Stimulated activated CD8-positive, alpha-beta memory T cell treated with anti-CD3 and anti-CD28 coated beads, Interleukin-15, amount 100 ng/mL, for 1 hour (primary cell): ENCODE measurements at regions not wholly inside any gene's neighbourhood (a gene's known extent, or its start where the extent isn't known, plus 50 kb on each side); places are given as distances from the start of the nearest gene placed in this dataset.

ENCODE experiments used
- DNase-seq: peaks from one replicate; pipeline ENCODE4 v3.0.0-alpha.2; 2020; ENCODE audit warnings: low read depth

- DNase-seq = no peak
These were observed 631.5 kb upstream of the KLHL29 start for GRCh38 chr2:22753476-22753875.

- no peak for DNase-seq
These were observed 628.5 kb upstream of the KLHL29 start for GRCh38 chr2:22756276-22757043.

DNA sequence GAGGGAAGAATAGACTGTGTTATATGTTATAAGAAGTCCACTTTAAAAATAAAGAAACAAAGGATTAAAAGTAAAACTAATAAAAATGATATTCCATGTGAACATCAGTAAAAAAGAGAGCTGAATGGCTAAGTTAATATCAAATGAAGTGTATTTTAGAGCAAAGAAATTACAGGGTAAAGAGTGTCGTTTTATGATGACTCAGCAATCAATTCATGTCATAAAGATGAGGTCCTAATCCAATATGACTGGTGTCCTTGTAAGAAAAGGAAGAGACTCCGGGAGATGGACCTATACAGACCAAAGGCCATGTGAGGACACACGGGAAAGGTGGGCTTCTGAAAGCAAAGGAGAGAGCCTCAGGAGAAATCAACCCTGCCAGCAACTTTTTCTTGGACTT, 615.5 kb upstream of the KLHL29 start:
- no peak for DNase-seq

DNA sequence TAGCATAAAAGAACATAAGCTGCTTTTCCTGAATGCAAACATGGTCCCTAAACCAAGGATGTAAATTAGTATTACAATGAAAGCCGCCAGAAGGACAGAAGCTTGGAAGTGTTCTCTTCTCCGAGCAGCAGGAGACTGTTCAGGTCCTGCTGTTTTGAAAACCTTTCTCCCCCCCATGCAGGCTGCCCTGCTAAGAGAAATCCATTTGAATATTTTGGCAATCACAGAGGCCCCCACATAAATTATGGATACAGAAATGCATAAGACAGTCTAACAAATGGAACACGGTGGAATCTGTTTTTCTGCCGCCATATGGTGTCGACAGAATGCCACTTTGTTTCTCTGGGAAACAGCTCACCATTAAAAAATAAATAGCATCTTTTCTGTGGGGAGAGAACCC, 600.4 kb upstream of the KLHL29 start:
- DNase-seq = no peak

GRCh38 chr2:22786817-22787216, 598.2 kb upstream of the KLHL29 start:
- no peak for DNase-seq

GRCh38 chr2:22787745-22788144, 597.2 kb upstream of the KLHL29 start:
- DNase-seq = no peak

GRCh38 chr2:22788749-22789327, 596.1 kb upstream of the KLHL29 start:
- no peak for DNase-seq

- no peak for DNase-seq
These were observed 589.6 kb upstream of the KLHL29 start for GRCh38 chr2:22795287-22795866.

DNA sequence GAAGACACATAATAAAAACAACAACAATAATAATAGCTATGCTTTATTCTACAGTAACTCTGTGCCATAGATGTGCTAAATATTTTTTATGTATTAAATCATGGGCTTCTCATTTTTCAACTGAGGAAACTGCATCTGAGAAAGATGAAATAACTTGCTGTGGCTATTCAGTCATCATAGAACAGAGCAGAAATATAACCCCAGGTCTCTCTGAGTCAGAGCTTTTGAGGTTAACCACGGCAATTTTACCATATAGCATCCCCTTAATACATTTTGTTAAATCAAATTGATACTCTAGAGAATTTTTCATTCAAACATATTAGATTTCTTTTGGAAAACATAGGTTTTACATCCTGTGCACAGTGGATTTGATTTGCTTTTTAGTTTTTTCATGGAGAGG, 586.6 kb upstream of the KLHL29 start:
- DNase-seq = no peak

- no peak for DNase-seq
These were observed 584.6 kb upstream of the KLHL29 start for GRCh38 chr2:22800412-22800811.

GRCh38 chr2:22801071-22801470, 583.9 kb upstream of the KLHL29 start:
- no peak for DNase-seq

GRCh38 chr2:22801970-22802369, 583.0 kb upstream of the KLHL29 start:
- no peak for DNase-seq

GRCh38 chr2:22807872-22808271, 577.1 kb upstream of the KLHL29 start:
- no peak for DNase-seq

DNA sequence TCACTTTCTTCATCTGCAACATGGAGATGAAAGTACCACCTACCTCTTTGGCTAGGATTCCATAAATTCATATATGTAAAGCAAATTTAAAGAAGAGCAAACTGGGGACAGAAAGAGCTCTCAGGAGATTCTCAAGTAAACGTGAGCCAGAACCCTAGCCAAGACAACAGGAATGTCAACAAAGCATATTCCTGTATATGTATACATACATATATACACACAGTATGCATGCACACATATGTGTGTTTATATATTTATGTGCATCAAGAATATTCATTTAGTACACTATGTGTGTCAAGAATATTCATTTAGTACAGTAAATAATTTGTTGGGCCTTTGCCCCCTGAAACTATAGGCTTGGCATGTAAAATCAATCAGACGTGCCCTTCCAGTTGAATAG, 574.4 kb upstream of the KLHL29 start:
- no peak for DNase-seq

GRCh38 chr2:22812065-22812680, 572.8 kb upstream of the KLHL29 start:
- DNase-seq = no peak

DNA sequence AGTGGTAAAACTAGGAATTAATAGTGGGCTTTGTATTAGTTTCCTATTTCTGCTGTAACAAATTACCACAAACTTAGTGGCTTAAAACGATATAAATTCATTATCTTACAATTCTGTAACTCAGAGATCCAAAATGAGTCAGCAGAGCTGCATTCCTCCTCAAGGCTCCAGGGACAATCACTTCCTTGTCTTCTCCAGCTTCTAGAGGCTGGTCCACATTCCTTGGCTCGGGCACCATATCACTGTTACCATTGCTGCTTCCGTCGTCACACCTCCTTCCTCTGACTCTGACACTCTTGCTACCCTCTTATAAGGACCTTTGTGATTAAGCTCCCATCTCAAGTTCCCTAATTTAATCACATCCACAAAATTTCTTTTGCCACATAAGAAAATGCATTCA, 567.8 kb upstream of the KLHL29 start:
- DNase-seq = no peak

DNA sequence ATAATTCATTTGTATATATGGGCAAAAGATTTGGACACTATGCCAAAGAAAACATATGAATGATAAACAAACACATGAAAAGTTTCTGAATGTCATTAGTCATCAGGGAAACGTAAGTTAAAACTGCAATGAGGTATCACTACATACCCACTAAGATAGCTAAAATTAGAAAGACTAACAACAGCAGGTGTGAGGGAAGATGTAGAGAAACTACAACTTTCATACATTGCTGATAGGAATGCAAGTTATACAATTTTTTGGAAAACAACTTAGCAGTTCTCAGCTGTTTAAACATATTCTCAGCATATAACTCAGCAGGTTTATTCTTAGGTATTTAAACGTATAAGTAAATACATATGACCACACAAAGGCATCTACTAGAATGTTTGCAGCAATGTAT, 563.5 kb upstream of the KLHL29 start:
- no peak for DNase-seq

- no peak for DNase-seq
These were observed 562.1 kb upstream of the KLHL29 start for GRCh38 chr2:22822835-22823234.

GRCh38 chr2:22824618-22825017, 560.4 kb upstream of the KLHL29 start:
- no peak for DNase-seq

GRCh38 chr2:22826703-22827102, 558.3 kb upstream of the KLHL29 start:
- no peak for DNase-seq

DNA sequence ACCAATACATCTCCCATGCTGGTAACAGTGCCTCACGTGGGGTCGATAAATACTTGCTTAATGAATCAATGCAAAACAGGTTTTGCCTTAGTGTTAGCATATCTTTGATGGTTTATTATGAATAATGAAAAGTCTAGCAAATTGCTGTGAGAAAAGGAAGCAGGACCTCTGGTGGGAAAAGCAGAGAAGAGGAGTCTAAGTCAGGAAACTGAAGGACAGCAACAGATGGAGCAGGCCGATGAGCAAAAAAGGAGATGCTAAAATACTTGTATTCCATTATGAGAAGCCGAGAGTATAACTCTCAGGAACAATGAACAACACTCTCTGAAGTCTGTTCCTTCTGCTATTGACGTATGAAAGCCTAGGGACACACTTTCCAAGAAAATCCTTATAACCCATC, 555.2 kb upstream of the KLHL29 start:
- no peak for DNase-seq

- no peak for DNase-seq
These were observed 552.8 kb upstream of the KLHL29 start for GRCh38 chr2:22832196-22832595.

DNA sequence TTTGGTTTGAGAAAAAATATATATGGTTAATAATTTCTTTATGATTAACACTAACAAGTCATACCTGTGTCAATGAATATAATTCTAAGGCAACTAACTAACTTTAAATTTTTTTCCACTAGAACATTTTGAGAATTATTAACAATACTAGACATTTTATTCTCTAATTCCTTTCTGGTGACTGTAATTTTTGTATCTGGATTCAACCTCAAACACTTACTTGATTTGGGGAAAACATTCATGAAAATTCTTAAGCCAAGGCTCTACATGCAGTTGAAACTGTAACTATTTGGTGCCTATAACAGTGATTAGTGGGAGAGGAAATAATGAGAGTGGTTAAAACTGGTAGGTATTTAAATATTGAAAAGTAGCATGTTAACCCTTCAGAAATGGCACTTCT, 546.5 kb upstream of the KLHL29 start:
- no peak for DNase-seq
